Endothelial cell of hepatic sinusoid (primary cell): ENCODE measurements at regions not wholly inside any gene's neighbourhood (a gene's known extent, or its start where the extent isn't known, plus 50 kb on each side); places are given as distances from the start of the nearest gene placed in this dataset.
"Not testable (repeated sequence)": the region's sequence is repeated elsewhere in the genome, so short reads cannot be mapped to it uniquely, and the experiment has no call there.

ENCODE experiments used
- in situ Hi-C: cut with HindIII; loops from 2 replicates; pipeline ENCODE4 v1.10.0; 2017; ENCODE audit warnings: low sequenced_read_pairs

GRCh38 chr1:79554688-79555087, 548.2 kb upstream of the ADGRL4 start:
- in situ Hi-C loops: no loop called here

GRCh38 chr1:79551321-79551720, 544.8 kb upstream of the ADGRL4 start:
- in situ Hi-C loops: no loop called here

GRCh38 chr1:79550402-79550801, 543.9 kb upstream of the ADGRL4 start:
- in situ Hi-C loops: no loop called here

GRCh38 chr1:79549201-79549600, 542.7 kb upstream of the ADGRL4 start:
- in situ Hi-C loops: no loop called here

- in situ Hi-C loops: no loop called here
These were observed 541.0 kb upstream of the ADGRL4 start for GRCh38 chr1:79547514-79547913.

- in situ Hi-C loops: no loop called here
These were observed 536.9 kb upstream of the ADGRL4 start for GRCh38 chr1:79543394-79543793.

- in situ Hi-C loops: no loop called here
These were observed 532.5 kb upstream of the ADGRL4 start for GRCh38 chr1:79539001-79539400.

- in situ Hi-C loops: no loop called here
These were observed 526.0 kb upstream of the ADGRL4 start for GRCh38 chr1:79532555-79532954.

GRCh38 chr1:79531790-79532189, 525.3 kb upstream of the ADGRL4 start:
- in situ Hi-C loops: no loop called here

- in situ Hi-C loops: no loop called here
These were observed 523.9 kb upstream of the ADGRL4 start for GRCh38 chr1:79530476-79530875.

GRCh38 chr1:79530055-79530454, 523.5 kb upstream of the ADGRL4 start:
- in situ Hi-C loops: no loop called here

GRCh38 chr1:79524126-79524525, 517.6 kb upstream of the ADGRL4 start:
- in situ Hi-C loops: no loop called here

GRCh38 chr1:79519084-79519760, 512.7 kb upstream of the ADGRL4 start:
- in situ Hi-C loops: no loop called here

- in situ Hi-C loops: no loop called here
These were observed 511.1 kb upstream of the ADGRL4 start for GRCh38 chr1:79517470-79518224.

- in situ Hi-C loops: no loop called here
These were observed 501.2 kb upstream of the ADGRL4 start for GRCh38 chr1:79507770-79508169.

- in situ Hi-C loops: no loop called here
These were observed 494.6 kb upstream of the ADGRL4 start for GRCh38 chr1:79501153-79501552.

GRCh38 chr1:79499541-79499940, 493.0 kb upstream of the ADGRL4 start:
- in situ Hi-C loops: no loop called here

GRCh38 chr1:79497193-79497773, 490.8 kb upstream of the ADGRL4 start:
- in situ Hi-C loops: no loop called here

- in situ Hi-C loops: no loop called here
These were observed 489.6 kb upstream of the ADGRL4 start for GRCh38 chr1:79496129-79496528.

- in situ Hi-C loops: not testable (repeated sequence)
These were observed 487.2 kb upstream of the ADGRL4 start for GRCh38 chr1:79493702-79494101.

- in situ Hi-C loops: not testable (repeated sequence)
These were observed 482.1 kb upstream of the ADGRL4 start for GRCh38 chr1:79488572-79489121.
